Fibroblast of peridontal ligament (primary cell): ENCODE measurements at regions not wholly inside any gene's neighbourhood (a gene's known extent, or its start where the extent isn't known, plus 50 kb on each side); places are given as distances from the start of the nearest gene placed in this dataset.
"Not testable (repeated sequence)": the region's sequence is repeated elsewhere in the genome, so short reads cannot be mapped to it uniquely, and the experiment has no call there.

Source experiments
- DNase-seq: peaks from one replicate; pipeline ENCODE4 v3.0.0-alpha.2; 2010; ENCODE audit errors: extremely low read depth

GRCh38 chr16:48682971-48683370 is 73.0 kb upstream of the N4BP1 start:
- DNase-seq = no peak

DNA sequence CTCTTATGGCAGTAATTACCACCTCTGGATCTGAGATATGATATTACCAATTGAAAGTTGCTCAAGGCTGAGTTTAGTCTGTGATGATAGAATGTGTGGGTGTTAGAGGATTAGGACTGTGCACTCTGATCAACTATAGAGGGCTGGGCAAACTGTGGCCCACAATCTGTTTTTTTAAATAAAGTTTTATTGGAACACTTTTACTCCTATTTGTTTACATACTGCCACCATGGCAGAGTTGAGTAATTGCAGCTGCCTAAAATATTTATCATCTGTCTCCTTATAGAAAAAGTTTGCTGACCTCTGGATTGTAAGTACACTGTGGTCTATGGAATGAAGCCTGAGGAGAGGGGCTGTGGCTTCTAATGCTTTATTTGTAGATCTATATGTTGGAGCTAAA is 71.5 kb upstream of the N4BP1 start:
- DNase-seq = no peak

DNA sequence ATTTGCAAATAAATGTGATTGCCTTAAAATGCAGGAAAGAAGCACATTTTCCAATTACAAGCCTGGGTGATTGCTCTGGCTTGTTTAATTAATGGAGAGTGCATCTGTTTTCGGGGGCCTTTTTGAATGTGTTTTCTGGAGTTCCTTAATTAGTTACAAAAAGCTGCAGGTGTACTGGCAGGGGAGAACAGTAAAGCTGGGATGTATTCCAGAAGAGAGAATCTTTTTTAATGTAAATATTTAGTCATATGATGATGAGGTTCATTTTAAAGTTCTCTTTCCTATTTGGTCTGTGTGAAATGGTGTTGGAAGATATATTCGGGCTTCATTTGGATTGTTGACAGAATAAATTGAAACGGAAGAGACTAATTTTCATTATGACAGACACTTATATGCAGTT is 70.9 kb upstream of the N4BP1 start:
- no peak for DNase-seq

- peak; percentile 38 for DNase-seq
These were observed 66.9 kb upstream of the N4BP1 start for GRCh38 chr16:48676836-48677235.

DNA sequence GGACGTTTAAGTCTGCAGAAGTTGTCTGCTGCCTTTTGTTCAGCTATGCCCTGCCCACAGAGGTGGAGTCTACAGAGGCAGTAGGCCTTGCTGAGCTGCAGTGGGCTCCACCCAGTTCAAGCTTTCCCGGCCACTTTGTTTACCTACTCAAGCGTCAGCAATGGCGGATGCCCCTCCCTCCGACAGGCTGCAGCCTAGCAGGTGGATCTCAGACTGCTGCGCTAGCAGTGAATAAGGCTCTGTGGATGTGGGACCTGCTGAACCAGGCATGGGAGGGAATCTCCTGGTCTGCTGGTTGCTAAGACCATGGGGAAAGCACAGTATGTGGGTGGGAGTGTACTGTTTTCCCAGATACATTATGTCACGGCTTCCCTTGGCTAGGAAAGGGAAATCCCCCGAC is 58.2 kb upstream of the N4BP1 start:
- DNase-seq = not testable (repeated sequence)

DNA sequence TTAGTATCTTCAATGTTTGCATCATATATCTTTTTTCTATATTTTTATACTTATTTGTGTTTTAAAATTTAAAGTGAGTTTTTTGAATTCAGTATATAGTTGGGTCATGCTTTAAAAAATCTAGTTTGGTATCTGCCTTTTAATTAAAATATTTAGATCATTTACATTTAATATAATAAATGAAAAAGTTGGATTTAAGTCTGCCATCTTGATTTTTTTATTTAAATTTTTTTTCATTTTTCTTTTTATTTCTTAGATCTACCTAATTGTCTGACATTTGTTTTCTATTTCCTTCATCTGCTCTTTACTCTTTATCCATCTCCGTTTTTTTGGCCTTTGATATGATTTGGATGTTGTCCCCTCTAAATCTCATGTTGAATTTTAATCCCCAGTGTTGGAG is 50.0 kb upstream of the N4BP1 start:
- no peak for DNase-seq
